ENCODE measurements at regions not wholly inside any gene's neighbourhood (a gene's known extent, or its start where the extent isn't known, plus 50 kb on each side); places are given as distances from the start of the nearest gene placed in this dataset.

DNA sequence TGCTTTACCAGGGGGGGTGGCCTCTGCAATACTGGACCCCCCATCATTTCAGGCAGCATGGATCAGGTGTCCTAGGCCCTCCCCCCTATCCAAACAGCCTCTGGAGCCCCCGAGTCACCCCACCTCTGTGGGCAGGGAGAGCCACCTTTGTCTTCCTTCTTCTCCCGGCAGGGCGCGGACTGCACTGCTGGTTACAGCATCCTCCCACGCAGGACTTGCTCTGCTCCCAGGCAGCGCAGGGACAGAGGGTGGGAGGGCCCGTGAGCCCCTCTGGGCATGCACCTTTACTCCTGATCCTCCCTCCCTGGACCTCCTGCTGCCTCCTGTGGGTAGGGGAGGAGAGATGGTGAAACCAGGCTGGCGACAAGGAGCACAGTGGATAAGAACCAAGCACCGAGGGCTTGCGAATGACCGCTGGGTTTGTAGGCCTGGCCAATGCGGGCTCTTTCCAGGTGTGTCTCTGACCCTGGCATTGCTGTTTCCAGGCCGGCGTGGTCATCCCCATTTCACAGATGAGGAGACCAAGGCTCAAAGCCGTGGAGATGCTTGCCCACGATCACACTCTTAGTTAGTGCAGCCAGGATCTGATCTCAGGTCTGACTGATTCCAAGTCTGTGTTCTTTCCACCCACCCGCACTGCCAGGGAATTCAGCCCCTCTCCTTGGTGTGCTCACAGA is 73.6 kb upstream of the TARDBP start (continued):
- no peak for TF ChIP-seq E2F6 (IDR thresholded peaks at IDR 0.05)
- TF ChIP-seq POLR2A (IDR thresholded peaks at IDR 0.05; ENCODE audit: control extremely low read depth in 1 of 2, low read depth in 2 of 2, low read length in 2 of 2), result no peak
- TF ChIP-seq CBX8 (IDR thresholded peaks at IDR 0.05; ENCODE audit: borderline replicate concordance, low read depth, low read length), result no peak
- TF ChIP-seq, protein P1, sequence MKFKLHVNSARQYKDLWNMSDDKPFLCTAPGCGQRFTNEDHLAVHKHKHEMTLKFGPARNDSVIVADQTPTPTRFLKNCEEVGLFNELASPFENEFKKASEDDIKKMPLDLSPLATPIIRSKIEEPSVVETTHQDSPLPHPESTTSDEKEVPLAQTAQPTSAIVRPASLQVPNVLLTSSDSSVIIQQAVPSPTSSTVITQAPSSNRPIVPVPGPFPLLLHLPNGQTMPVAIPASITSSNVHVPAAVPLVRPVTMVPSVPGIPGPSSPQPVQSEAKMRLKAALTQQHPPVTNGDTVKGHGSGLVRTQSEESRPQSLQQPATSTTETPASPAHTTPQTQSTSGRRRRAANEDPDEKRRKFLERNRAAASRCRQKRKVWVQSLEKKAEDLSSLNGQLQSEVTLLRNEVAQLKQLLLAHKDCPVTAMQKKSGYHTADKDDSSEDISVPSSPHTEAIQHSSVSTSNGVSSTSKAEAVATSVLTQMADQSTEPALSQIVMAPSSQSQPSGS (IDR thresholded peaks at IDR 0.05; ENCODE audit: low read length), result no peak
- no peak for TF ChIP-seq ASH2L (IDR thresholded peaks at IDR 0.05; ENCODE audit: low read length)
- no peak for TF ChIP-seq POU5F1 (IDR thresholded peaks at IDR 0.05; ENCODE audit: low read depth, low read length)
- TF ChIP-seq GABPA (IDR thresholded peaks at IDR 0.05; ENCODE audit: borderline replicate concordance, insufficient read depth, low read length), result no peak

Data from H1 (cell line).